SK-N-SH treated with all-trans-retinoic acid at 6 μM for 48 hours (cell line): ENCODE measurements at regions not wholly inside any gene's neighbourhood (a gene's known extent, or its start where the extent isn't known, plus 50 kb on each side); places are given as distances from the start of the nearest gene placed in this dataset.

Experiments used
- ARNTL ChIP-seq: fragments of 450-650 bp; formaldehyde crosslinking; IDR thresholded peaks from 2 replicates; pipeline ENCODE4 v1.5.0; 2020; ENCODE audit warnings: low read depth, mild to moderate bottlenecking, moderate library complexity, borderline replicate concordance
- BACH2 ChIP-seq: fragments of 250-450 bp; sonication (Bioruptor Pico); IDR thresholded peaks from 2 replicates; pipeline ENCODE4 v1.9.0; 2021; ENCODE audit warnings: mild to moderate bottlenecking, borderline replicate concordance
- OSR1 ChIP-seq: fragments of 250-450 bp; sonication (Bioruptor Pico); IDR thresholded peaks from 2 replicates; pipeline ENCODE4 v1.8.0; 2022; ENCODE audit warnings: moderate library complexity, mild to moderate bottlenecking, inconsistent platforms
- RARB ChIP-seq: fragments of 250-450 bp; sonication (Bioruptor Pico); IDR thresholded peaks from 2 replicates; pipeline ENCODE4 v1.8.0; 2021; ENCODE audit warnings: mild to moderate bottlenecking, moderate library complexity
- ZFP3 ChIP-seq: fragments of 250-450 bp; sonication (Bioruptor Pico); IDR thresholded peaks from 2 replicates; pipeline ENCODE4 v1.5.0; 2020; ENCODE audit warnings: mild to moderate bottlenecking, moderate library complexity

- TF ChIP-seq OSR1 (no peak), ZFP3 (CRISPR knock-in tag) (no peak), RARB (CRISPR knock-in tag) (no peak), ARNTL (CRISPR knock-in tag) (no peak), BACH2 (CRISPR knock-in tag) (no peak)
Observed at GRCh38 chr6:79796197-79796596, 151.2 kb downstream of the ELOVL4 start.
